ELF-1 (cell line): ENCODE measurements at regions not wholly inside any gene's neighbourhood (a gene's known extent, or its start where the extent isn't known, plus 50 kb on each side); places are given as distances from the start of the nearest gene placed in this dataset.

Experiments
- DNase-seq: peaks from one replicate; pipeline ENCODE4 v3.0.0-alpha.2; 2016; ENCODE audit warnings: low read depth, low spot score

GRCh38 chr6:29884261-29884660 lies 56.6 kb downstream of the HLA-G start:
- DNase-seq, result no peak

GRCh38 chr6:29886701-29887100 lies 55.6 kb upstream of the HLA-A start:
- DNase-seq, result no peak

GRCh38 chr6:29887330-29887818 lies 55.0 kb upstream of the HLA-A start:
- peak; percentile 2 for DNase-seq

- peak; percentile 3 for DNase-seq
Observed at GRCh38 chr6:29887819-29888776, 54.2 kb upstream of the HLA-A start.
